ENCODE measurements at regions not wholly inside any gene's neighbourhood (a gene's known extent, or its start where the extent isn't known, plus 50 kb on each side); places are given as distances from the start of the nearest gene placed in this dataset.

GRCh38 chr14:65255583-65256461 lies 153.5 kb upstream of the MAX start:
- Histone ChIP-seq H3K36me3 (replicated peaks in 1 of 2; ENCODE audit: control insufficient read depth in 1 of 2, insufficient read depth in 2 of 2, low read length in 2 of 2) (no peaks in the 10 kb centered on the region), H3K9me3 (ENCODE audit: low read length) (peaks cover 4% of the 10 kb centered on the region), H3K4me2 (ENCODE audit: low read depth, low read length) (peak overlapping the region; percentile 80), H3K27me3 (ENCODE audit: control insufficient read depth in 1 of 2, insufficient read depth in 2 of 2, low read length in 2 of 2) (no peaks in the 10 kb centered on the region), H4K20me1 (ENCODE audit: insufficient read depth, low read length) (no peaks in the 10 kb centered on the region), H3K4me3 (replicated peaks in 1 of 3; ENCODE audit: insufficient read depth in 1 of 3, low read depth in 2 of 3, low read length in 3 of 3) (peak overlapping the region; percentile 13 to 58 (median 20); a peak in 5 of 6 replicates), H3K79me2 (ENCODE audit: insufficient read depth, low read length) (no peaks in the 10 kb centered on the region), H3K4me1 (ENCODE audit: insufficient read depth, low read length) (peaks cover 60% of the 10 kb centered on the region), H3K27ac (ENCODE audit: extremely low read length, insufficient read depth, low read length) (peak overlapping the region; percentile 57), H2AFZ (ENCODE audit: low read length) (peak overlapping the region; percentile 46), H3K9ac (ENCODE audit: insufficient read depth, low read depth, low read length) (peak overlapping the region; percentile 42)
- CTCF ChIA-PET (ENCODE audit: low intra/inter-chr PET ratio, low total read pairs), result no interaction called here
- BruUV-seq (replicated peaks), result TSS peak; percentile 73
- intact Hi-C loops (cut with micrococcal nuclease; ENCODE audit: unreplicated experiment) (no loop called here), in situ Hi-C loops (cut with HindIII; ENCODE audit: extremely low pct_ligation_motif_present, low pct_unique_long_range_greater_than_20kb) (no loop called here)
- peak; percentile 82 for ATAC-seq
- FAIRE-seq, result no peak
- POLR2A ChIA-PET, result interaction anchor here (0.9 to 4.4 kb wide), 10 partner anchors 9 to 157 kb away, joined by 3 to 45 read pairs (median 10); partner anchors contain the start of gene FUT8
- DNase-seq (ENCODE audit: low spot score), result peak; percentile 69
- 11% methylated on average over 8 of the region's 8 CpGs for WGBS (ENCODE audit: low lambda C conversion rate)
- no peak for TF ChIP-seq MBNL3 (CRISPR knock-in tag; conservative IDR thresholded peaks at IDR 0.05)
- no peak for TF ChIP-seq JUNB (CRISPR knock-in tag; IDR thresholded peaks at IDR 0.05; ENCODE audit: borderline replicate concordance)
- no peak for TF ChIP-seq HCFC1 (IDR thresholded peaks at IDR 0.05; ENCODE audit: low read depth, low read length)
- TF ChIP-seq ZNF317 (CRISPR knock-in tag; IDR thresholded peaks at IDR 0.05), result no peak
- TF ChIP-seq, protein P1, sequence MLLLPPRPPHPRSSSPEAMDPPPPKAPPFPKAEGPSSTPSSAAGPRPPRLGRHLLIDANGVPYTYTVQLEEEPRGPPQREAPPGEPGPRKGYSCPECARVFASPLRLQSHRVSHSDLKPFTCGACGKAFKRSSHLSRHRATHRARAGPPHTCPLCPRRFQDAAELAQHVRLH (CRISPR knock-in tag; IDR thresholded peaks at IDR 0.05; ENCODE audit: borderline replicate concordance, low read depth), result no peak
- TF ChIP-seq NFYB (CRISPR knock-in tag; IDR thresholded peaks at IDR 0.05), result peak; percentile 66
- peak; percentile 58 for TF ChIP-seq PBX2 (CRISPR knock-in tag; IDR thresholded peaks at IDR 0.05)
- TF ChIP-seq ZNF570 (CRISPR knock-in tag; IDR thresholded peaks at IDR 0.05; ENCODE audit: borderline replicate concordance), result no peak
- no peak for TF ChIP-seq KDM3A (CRISPR knock-in tag; IDR thresholded peaks at IDR 0.05; ENCODE audit: low read depth)
- TF ChIP-seq ZNF788 (CRISPR knock-in tag; IDR thresholded peaks at IDR 0.05; ENCODE audit: borderline replicate concordance), result no peak
- TF ChIP-seq ZFX (CRISPR knock-in tag; IDR thresholded peaks at IDR 0.05; ENCODE audit: low read depth), result 0 out of 2 replicates have a peak, but pooled peaks have one; percentile 14
- peak; percentile 43; the same call in 1 of the 2 replicates for TF ChIP-seq NFYC (CRISPR knock-in tag; IDR thresholded peaks at IDR 0.05)
- 0 out of 2 replicates have a peak, but pooled peaks have one; percentile 27 for TF ChIP-seq BORCS8-MEF2B (CRISPR knock-in tag; IDR thresholded peaks at IDR 0.05)
- no peak for TF ChIP-seq MAFK (conservative IDR thresholded peaks at IDR 0.05 in 1 of 2, IDR thresholded peaks at IDR 0.05 in 1 of 2; ENCODE audit: low read length in 2 of 2)
- no peak for TF ChIP-seq ZNF749 (CRISPR knock-in tag; IDR thresholded peaks at IDR 0.05; ENCODE audit: borderline replicate concordance)
- TF ChIP-seq ZNF296 (CRISPR knock-in tag; conservative IDR thresholded peaks at IDR 0.05), result no peak
- TF ChIP-seq RFXAP (CRISPR knock-in tag; IDR thresholded peaks at IDR 0.05; ENCODE audit: borderline replicate concordance), result no peak
- TF ChIP-seq MAFF (IDR thresholded peaks at IDR 0.05; ENCODE audit: low read depth, low read length), result peak; percentile 32; the same call in 1 of the 2 replicates
- TF ChIP-seq ZBTB20 (CRISPR knock-in tag; IDR thresholded peaks at IDR 0.05; ENCODE audit: borderline replicate concordance, low read depth), result no peak
- TF ChIP-seq ZNF263 (CRISPR knock-in tag; IDR thresholded peaks at IDR 0.05), result peak; percentile 96
- TF ChIP-seq FOXC1 (CRISPR knock-in tag; IDR thresholded peaks at IDR 0.05; ENCODE audit: borderline replicate concordance), result no peak
- 0 out of 2 replicates have a peak, but pooled peaks have one; percentile 16 for TF ChIP-seq CEBPG (CRISPR knock-in tag; IDR thresholded peaks at IDR 0.05)
- TF ChIP-seq, protein P2, sequence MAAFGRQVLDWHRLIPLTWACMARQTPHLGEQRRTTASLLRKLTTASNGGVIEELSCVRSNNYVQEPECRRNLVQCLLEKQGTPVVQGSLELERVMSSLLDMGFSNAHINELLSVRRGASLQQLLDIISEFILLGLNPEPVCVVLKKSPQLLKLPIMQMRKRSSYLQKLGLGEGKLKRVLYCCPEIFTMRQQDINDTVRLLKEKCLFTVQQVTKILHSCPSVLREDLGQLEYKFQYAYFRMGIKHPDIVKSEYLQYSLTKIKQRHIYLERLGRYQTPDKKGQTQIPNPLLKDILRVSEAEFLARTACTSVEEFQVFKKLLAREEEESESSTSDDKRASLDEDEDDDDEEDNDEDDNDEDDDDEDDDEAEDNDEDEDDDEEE (CRISPR knock-in tag; IDR thresholded peaks at IDR 0.05), result no peak
- peak; percentile 28 for TF ChIP-seq MED8 (CRISPR knock-in tag; IDR thresholded peaks at IDR 0.05; ENCODE audit: insufficient replicate concordance)
